ENCODE measurements at regions not wholly inside any gene's neighbourhood (a gene's known extent, or its start where the extent isn't known, plus 50 kb on each side); places are given as distances from the start of the nearest gene placed in this dataset.

DNA sequence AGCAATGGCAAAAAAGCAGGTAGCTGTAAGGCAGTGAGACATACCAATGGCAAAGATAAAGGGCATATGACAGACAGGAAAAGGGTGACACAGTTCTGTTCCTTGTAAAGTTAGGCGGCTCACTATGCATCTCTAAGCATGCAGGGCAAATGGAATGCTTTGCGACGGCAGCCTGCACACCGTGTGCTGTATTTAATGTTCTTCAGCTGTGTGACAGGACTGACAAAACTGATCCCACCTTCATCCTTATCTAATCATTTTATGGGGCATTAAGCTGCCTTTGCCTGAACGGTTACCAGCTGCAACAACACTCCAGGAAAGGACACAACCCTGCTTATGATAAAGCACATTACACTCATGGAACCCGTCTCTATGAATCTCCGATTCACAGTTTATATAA lies 80.5 kb upstream of the VAV3 start:
- no peak overlapping the region for H3K9ac ChIP-seq (ENCODE audit: low read length)
- no peaks in the 10 kb centered on the region for H3F3A ChIP-seq (ENCODE audit: insufficient read depth, low read length, poor library complexity, severe bottlenecking)
- no peaks in the 10 kb centered on the region for H3K9me3 ChIP-seq (ENCODE audit: low read length)
- H4K20me1 ChIP-seq (ENCODE audit: insufficient read depth) = no peaks in the 10 kb centered on the region
- no peaks in the 10 kb centered on the region for H3K9me2 ChIP-seq (ENCODE audit: insufficient read depth, low read length)
- no peaks in the 10 kb centered on the region for H3K27me3 ChIP-seq (ENCODE audit: insufficient read depth, low read depth, low read length)
- H2AFZ ChIP-seq (ENCODE audit: low read depth, low read length) = no peak overlapping the region
- H3K79me2 ChIP-seq (replicated peaks; ENCODE audit: insufficient read depth, low read length) = no peaks in the 10 kb centered on the region
- no peak overlapping the region for H3K4me3 ChIP-seq (ENCODE audit: low read length)
- no peak overlapping the region for H3K4me2 ChIP-seq (ENCODE audit: low read length)
- TF ChIP-seq EP300 (conservative IDR thresholded peaks at IDR 0.05; ENCODE audit: poor library complexity, severe bottlenecking) (peak; percentile 35), POLR2AphosphoS5 (IDR thresholded peaks at IDR 0.05) (no peak)
- H3K36me3 ChIP-seq (ENCODE audit: insufficient read depth, low read length) = no peaks in the 10 kb centered on the region
- H3K27ac ChIP-seq (ENCODE audit: low read length) = no peak overlapping the region

DNA sequence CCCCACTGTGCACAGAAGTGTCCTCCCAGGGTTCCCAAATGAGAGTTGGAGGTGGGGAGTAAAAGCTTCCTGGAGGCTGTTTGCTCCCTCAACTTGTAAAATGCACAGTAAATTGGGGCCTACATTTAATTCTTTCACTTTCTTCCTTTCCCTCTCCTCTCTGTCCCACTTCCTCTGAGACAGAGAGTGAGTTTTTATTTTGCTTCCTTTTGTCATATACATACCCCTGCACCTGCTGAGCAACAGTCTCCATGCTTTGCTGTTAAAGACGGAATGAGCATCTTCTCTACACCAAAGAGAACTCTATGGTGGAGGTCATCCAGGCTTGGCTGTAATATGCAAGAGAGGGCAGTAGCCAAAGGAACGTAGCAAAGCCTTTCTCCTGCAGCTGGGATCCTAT lies 79.3 kb upstream of the VAV3 start:
- H3K4me2 ChIP-seq (ENCODE audit: low read length) = no peak overlapping the region
- H3K27ac ChIP-seq (ENCODE audit: low read length) = no peak overlapping the region
- TF ChIP-seq EZH2 (IDR thresholded peaks at IDR 0.05; ENCODE audit: borderline replicate concordance, insufficient read depth, low read length, poor library complexity, severe bottlenecking) (no peak), TAF1 (IDR thresholded peaks at IDR 0.05; ENCODE audit: low read depth) (no peak), RAD21 (conservative IDR thresholded peaks at IDR 0.05) (no peak), EP300 (conservative IDR thresholded peaks at IDR 0.05; ENCODE audit: poor library complexity, severe bottlenecking) (no peak), SMC3 (conservative IDR thresholded peaks at IDR 0.05; ENCODE audit: poor library complexity) (no peak), CTCF (IDR thresholded peaks at IDR 0.05; ENCODE audit: poor library complexity, severe bottlenecking) (no peak), MXI1 (conservative IDR thresholded peaks at IDR 0.05; ENCODE audit: poor library complexity, severe bottlenecking) (no peak), POLR2AphosphoS5 (IDR thresholded peaks at IDR 0.05) (no peak)
- TF ChIP-seq, protein P1, sequence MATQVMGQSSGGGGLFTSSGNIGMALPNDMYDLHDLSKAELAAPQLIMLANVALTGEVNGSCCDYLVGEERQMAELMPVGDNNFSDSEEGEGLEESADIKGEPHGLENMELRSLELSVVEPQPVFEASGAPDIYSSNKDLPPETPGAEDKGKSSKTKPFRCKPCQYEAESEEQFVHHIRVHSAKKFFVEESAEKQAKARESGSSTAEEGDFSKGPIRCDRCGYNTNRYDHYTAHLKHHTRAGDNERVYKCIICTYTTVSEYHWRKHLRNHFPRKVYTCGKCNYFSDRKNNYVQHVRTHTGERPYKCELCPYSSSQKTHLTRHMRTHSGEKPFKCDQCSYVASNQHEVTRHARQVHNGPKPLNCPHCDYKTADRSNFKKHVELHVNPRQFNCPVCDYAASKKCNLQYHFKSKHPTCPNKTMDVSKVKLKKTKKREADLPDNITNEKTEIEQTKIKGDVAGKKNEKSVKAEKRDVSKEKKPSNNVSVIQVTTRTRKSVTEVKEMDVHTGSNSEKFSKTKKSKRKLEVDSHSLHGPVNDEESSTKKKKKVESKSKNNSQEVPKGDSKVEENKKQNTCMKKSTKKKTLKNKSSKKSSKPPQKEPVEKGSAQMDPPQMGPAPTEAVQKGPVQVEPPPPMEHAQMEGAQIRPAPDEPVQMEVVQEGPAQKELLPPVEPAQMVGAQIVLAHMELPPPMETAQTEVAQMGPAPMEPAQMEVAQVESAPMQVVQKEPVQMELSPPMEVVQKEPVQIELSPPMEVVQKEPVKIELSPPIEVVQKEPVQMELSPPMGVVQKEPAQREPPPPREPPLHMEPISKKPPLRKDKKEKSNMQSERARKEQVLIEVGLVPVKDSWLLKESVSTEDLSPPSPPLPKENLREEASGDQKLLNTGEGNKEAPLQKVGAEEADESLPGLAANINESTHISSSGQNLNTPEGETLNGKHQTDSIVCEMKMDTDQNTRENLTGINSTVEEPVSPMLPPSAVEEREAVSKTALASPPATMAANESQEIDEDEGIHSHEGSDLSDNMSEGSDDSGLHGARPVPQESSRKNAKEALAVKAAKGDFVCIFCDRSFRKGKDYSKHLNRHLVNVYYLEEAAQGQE (IDR thresholded peaks at IDR 0.05; ENCODE audit: borderline replicate concordance) = no peak
- H3K79me2 ChIP-seq (replicated peaks; ENCODE audit: insufficient read depth, low read length) = no peaks in the 10 kb centered on the region
- no peak overlapping the region for H2AFZ ChIP-seq (ENCODE audit: low read depth, low read length)
- H3K27me3 ChIP-seq (ENCODE audit: insufficient read depth, low read depth, low read length) = no peaks in the 10 kb centered on the region
- no peaks in the 10 kb centered on the region for H3K36me3 ChIP-seq (ENCODE audit: insufficient read depth, low read length)
- no peaks in the 10 kb centered on the region for H3F3A ChIP-seq (ENCODE audit: insufficient read depth, low read length, poor library complexity, severe bottlenecking)
- no peaks in the 10 kb centered on the region for H3K9me2 ChIP-seq (ENCODE audit: insufficient read depth, low read length)
- no peaks in the 10 kb centered on the region for H3K9me3 ChIP-seq (ENCODE audit: low read length)
- H4K20me1 ChIP-seq (ENCODE audit: insufficient read depth) = no peaks in the 10 kb centered on the region
- H3K4me3 ChIP-seq (ENCODE audit: low read length) = no peak overlapping the region
- H3K9ac ChIP-seq (ENCODE audit: low read length) = no peak overlapping the region

GRCh38 chr1:108043707-108044106 lies 78.7 kb upstream of the VAV3 start:
- Histone ChIP-seq H3K9me2 (ENCODE audit: insufficient read depth, low read length) (no peaks in the 10 kb centered on the region), H3K9me3 (ENCODE audit: low read length) (no peaks in the 10 kb centered on the region), H3K36me3 (ENCODE audit: insufficient read depth, low read length) (no peaks in the 10 kb centered on the region), H3K4me3 (ENCODE audit: low read length) (no peak overlapping the region), H4K20me1 (ENCODE audit: insufficient read depth) (no peaks in the 10 kb centered on the region), H2AFZ (ENCODE audit: low read depth, low read length) (no peak overlapping the region), H3K27ac (ENCODE audit: low read length) (no peak overlapping the region), H3K27me3 (ENCODE audit: insufficient read depth, low read depth, low read length) (no peaks in the 10 kb centered on the region), H3K9ac (ENCODE audit: low read length) (no peak overlapping the region), H3K4me2 (ENCODE audit: low read length) (no peak overlapping the region), H3F3A (ENCODE audit: insufficient read depth, low read length, poor library complexity, severe bottlenecking) (no peaks in the 10 kb centered on the region), H3K79me2 (replicated peaks; ENCODE audit: insufficient read depth, low read length) (no peaks in the 10 kb centered on the region)
- TF ChIP-seq POLR2AphosphoS5 (IDR thresholded peaks at IDR 0.05) (no peak), EP300 (conservative IDR thresholded peaks at IDR 0.05; ENCODE audit: poor library complexity, severe bottlenecking) (no peak), SMC3 (conservative IDR thresholded peaks at IDR 0.05; ENCODE audit: poor library complexity) (no peak), MXI1 (conservative IDR thresholded peaks at IDR 0.05; ENCODE audit: poor library complexity, severe bottlenecking) (no peak), TAF1 (IDR thresholded peaks at IDR 0.05; ENCODE audit: low read depth) (no peak), RAD21 (conservative IDR thresholded peaks at IDR 0.05) (no peak), CTCF (IDR thresholded peaks at IDR 0.05; ENCODE audit: poor library complexity, severe bottlenecking) (no peak), EZH2 (IDR thresholded peaks at IDR 0.05; ENCODE audit: borderline replicate concordance, insufficient read depth, low read length, poor library complexity, severe bottlenecking) (no peak)
- TF ChIP-seq, protein P1 (IDR thresholded peaks at IDR 0.05; ENCODE audit: borderline replicate concordance) = no peak
